Mesenchymal stem cell (in vitro differentiated cells and primary cell): ENCODE measurements at regions not wholly inside any gene's neighbourhood (a gene's known extent, or its start where the extent isn't known, plus 50 kb on each side); places are given as distances from the start of the nearest gene placed in this dataset.

Experiments
- DNase-seq: peaks from one replicate; pipeline ENCODE4 v3.0.0-alpha.2; 2013
- H2AFZ ChIP-seq: one replicate; pipeline ENCODE4 v1.6.1; 2013; ENCODE audit warnings: low read depth, mild to moderate bottlenecking, control low read depth, inconsistent platforms, low read length, moderate library complexity
- H2AK5ac ChIP-seq: 2 replicates; pipeline ENCODE4 v1.6.1; 2013; ENCODE audit warnings: low read length, moderate library complexity, mild to moderate bottlenecking, inconsistent platforms; ENCODE audit not compliant: severe bottlenecking
- H2BK120ac ChIP-seq: one replicate; pipeline ENCODE4 v1.6.1; 2013; ENCODE audit warnings: low read depth, mild to moderate bottlenecking, inconsistent platforms, low read length, moderate library complexity
- H2BK12ac ChIP-seq, 2 experiments: one replicate each; pipeline ENCODE4 v1.6.1; 2013; ENCODE audit warnings: inconsistent platforms in 2 of 2, low read length in 2 of 2, mild to moderate bottlenecking in 2 of 2, moderate library complexity in 2 of 2, control low read depth in 1 of 2
- H2BK15ac ChIP-seq: one replicate; pipeline ENCODE4 v1.6.1; 2013; ENCODE audit warnings: mild to moderate bottlenecking, low read depth, inconsistent platforms; ENCODE audit not compliant: poor library complexity, severe bottlenecking
- H2BK5ac ChIP-seq: 2 replicates; pipeline ENCODE4 v1.6.1; 2013; ENCODE audit warnings: low read depth, mild to moderate bottlenecking, low read length, control low read depth, inconsistent platforms; ENCODE audit not compliant: poor library complexity, severe bottlenecking
- H3K14ac ChIP-seq, 2 experiments: one replicate each; pipeline ENCODE4 v1.6.1; 2013; ENCODE audit warnings: inconsistent platforms in 2 of 2, low read length in 2 of 2, control low read depth in 1 of 2, mild to moderate bottlenecking in 1 of 2, moderate library complexity in 1 of 2
- H3K18ac ChIP-seq, 2 experiments: one replicate each; pipeline ENCODE4 v1.6.1; 2013; ENCODE audit warnings: inconsistent platforms in 2 of 2, low read length in 2 of 2, control low read depth in 1 of 2, low read depth in 1 of 2, mild to moderate bottlenecking in 1 of 2
- H3K23ac ChIP-seq, 2 experiments: one replicate each; pipeline ENCODE4 v1.6.1; 2013; ENCODE audit warnings: inconsistent platforms in 2 of 2, low read length in 2 of 2, mild to moderate bottlenecking in 2 of 2, moderate library complexity in 2 of 2, control low read depth in 1 of 2
- H3K27ac ChIP-seq: 2 replicates; pipeline ENCODE4 v1.5.1; 2013; ENCODE audit warnings: mild to moderate bottlenecking, moderate library complexity, low read length, control low read depth, inconsistent platforms; ENCODE audit not compliant: poor library complexity, severe bottlenecking
- H3K27me3 ChIP-seq, 2 experiments: 2 replicates each; pipeline versions ENCODE4 v1.6.1 to v1.7.0; 2013; ENCODE audit warnings: low read length in 2 of 2, mild to moderate bottlenecking in 2 of 2, moderate library complexity in 2 of 2, control low read depth in 1 of 2, inconsistent platforms in 1 of 2; ENCODE audit not compliant: control insufficient read depth in 1 of 2, insufficient read depth in 1 of 2
- H3K36me3 ChIP-seq, 2 experiments: 2 replicates each; pipeline versions ENCODE4 v1.6.1 to v1.7.0; 2013; ENCODE audit warnings: low read length in 2 of 2, control low read depth in 1 of 2, inconsistent platforms in 1 of 2, low read depth in 1 of 2, mild to moderate bottlenecking in 1 of 2; ENCODE audit not compliant: insufficient read depth in 2 of 2, control insufficient read depth in 1 of 2
- H3K4ac ChIP-seq, 2 experiments: one replicate each; pipeline ENCODE4 v1.6.1; 2013; ENCODE audit warnings: inconsistent platforms in 2 of 2, low read length in 2 of 2, mild to moderate bottlenecking in 2 of 2, moderate library complexity in 2 of 2, control low read depth in 1 of 2, low read depth in 1 of 2
- H3K4me1 ChIP-seq: 2 replicates; pipeline ENCODE4 v1.6.1; 2013; ENCODE audit warnings: low read depth, low read length, control low read depth; ENCODE audit not compliant: control insufficient read depth, insufficient read depth
- H3K4me2 ChIP-seq: 2 replicates; pipeline ENCODE4 v1.6.1; 2013; ENCODE audit warnings: low read length, mild to moderate bottlenecking, inconsistent platforms; ENCODE audit not compliant: poor library complexity, severe bottlenecking
- H3K4me3 ChIP-seq, 2 experiments: 2 replicates each; pipeline versions ENCODE4 v1.5.1 to v1.7.0; 2013; ENCODE audit warnings: low read length in 2 of 2, mild to moderate bottlenecking in 2 of 2, control low read depth in 1 of 2, low read depth in 1 of 2; ENCODE audit not compliant: insufficient read depth in 1 of 2
- H3K79me1 ChIP-seq: replicated peaks from 2 replicates; pipeline ENCODE4 v1.6.1; 2013; ENCODE audit warnings: mild to moderate bottlenecking, control low read depth, low read length, inconsistent platforms; ENCODE audit not compliant: poor library complexity, severe bottlenecking
- H3K9ac ChIP-seq: 2 replicates; pipeline ENCODE4 v1.7.0; 2013; ENCODE audit warnings: mild to moderate bottlenecking, low read length, moderate library complexity
- H3K9me3 ChIP-seq: 2 replicates; pipeline ENCODE4 v1.7.0; 2013; ENCODE audit warnings: mild to moderate bottlenecking, low read length; ENCODE audit not compliant: control insufficient read depth
- H4K8ac ChIP-seq: one replicate; pipeline ENCODE4 v1.6.1; 2013; ENCODE audit warnings: inconsistent platforms, mild to moderate bottlenecking, low read length, moderate library complexity
- H4K91ac ChIP-seq: one replicate; pipeline ENCODE4 v1.6.1; 2013; ENCODE audit warnings: mild to moderate bottlenecking, low read length, inconsistent platforms
- WGBS: methylation state at CpG from one replicate; pipeline ENCODE4 v1.1.7; 2013; ENCODE audit warnings: mixed read lengths; 5-methylcytosine and 5-hydroxymethylcytosine counted together

- Histone ChIP-seq H3K18ac (no peak overlapping the region), H3K14ac (no peak overlapping the region), H3K4me3 (no peak overlapping the region), H3K9me3 (no peaks in the 10 kb centered on the region), H3K4ac (no peak overlapping the region), H3K4me2 (no peak overlapping the region), H3K79me1 (no peaks in the 10 kb centered on the region), H2AK5ac (no peak overlapping the region), H2BK15ac (no peak overlapping the region), H2AFZ (no peak overlapping the region), H3K36me3 (no peaks in the 10 kb centered on the region), H3K27ac (no peak overlapping the region), H4K8ac (no peak overlapping the region), H3K27me3 (no peaks in the 10 kb centered on the region), H2BK12ac (no peak overlapping the region), H3K23ac (no peak overlapping the region), H4K91ac (no peak overlapping the region), H3K9ac (no peak overlapping the region), H3K4me1 (no peaks in the 10 kb centered on the region), H2BK5ac (no peak overlapping the region), H2BK120ac (no peak overlapping the region)
- no peak for DNase-seq
- WGBS = no CpG with 5 or more reads among the region's 1 CpG
These were observed 200.5 kb upstream of the PHACTR1 start for GRCh38 chr6:12516070-12516469.

DNA sequence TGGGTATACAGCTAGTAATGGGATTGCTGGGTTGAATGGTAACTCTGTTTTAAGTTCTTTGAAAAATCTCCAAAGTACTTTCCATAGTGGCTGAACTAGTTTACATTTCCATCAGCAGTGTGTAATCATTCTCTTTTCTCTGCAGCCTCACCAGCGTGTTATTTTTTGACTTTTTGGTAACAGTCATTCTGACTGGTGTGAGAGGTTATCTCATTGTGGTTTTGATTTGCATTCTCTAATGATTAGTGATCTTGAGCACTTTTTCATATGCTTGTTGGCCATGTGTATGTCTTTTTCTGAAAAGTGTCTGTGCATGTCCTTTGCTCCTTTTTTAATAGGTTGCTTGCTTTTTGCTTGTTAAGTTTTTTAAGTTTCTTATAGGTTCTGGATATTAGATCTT is 194.2 kb upstream of the PHACTR1 start:
- no peak overlapping the region for H3K23ac ChIP-seq
- no peak overlapping the region for H4K91ac ChIP-seq
- no peak overlapping the region for H3K27ac ChIP-seq
- no peak overlapping the region for H3K14ac ChIP-seq
- H3K27me3 ChIP-seq = no peaks in the 10 kb centered on the region
- H3K4me1 ChIP-seq = no peaks in the 10 kb centered on the region
- no peak overlapping the region for H2BK12ac ChIP-seq
- no peak overlapping the region for H3K4me3 ChIP-seq
- H4K8ac ChIP-seq = no peak overlapping the region
- no peak overlapping the region for H3K9ac ChIP-seq
- no peak overlapping the region for H2AK5ac ChIP-seq
- H3K4ac ChIP-seq = no peak overlapping the region
- no peaks in the 10 kb centered on the region for H3K79me1 ChIP-seq
- no peak overlapping the region for H2AFZ ChIP-seq
- no peak overlapping the region for H2BK120ac ChIP-seq
- H3K18ac ChIP-seq = no peak overlapping the region
- H3K36me3 ChIP-seq = no peaks in the 10 kb centered on the region
- H3K4me2 ChIP-seq = no peak overlapping the region
- H2BK5ac ChIP-seq = no peak overlapping the region
- 11% methylated on average over 1 of the region's 1 CpG for WGBS
- DNase-seq = peak; percentile 51
- no peak overlapping the region for H2BK15ac ChIP-seq
- H3K9me3 ChIP-seq = peaks cover 7% of the 10 kb centered on the region

GRCh38 chr6:12523726-12524125 is 192.8 kb upstream of the PHACTR1 start:
- no peak overlapping the region for H2BK120ac ChIP-seq
- peaks cover 7% of the 10 kb centered on the region for H3K9me3 ChIP-seq
- no peak overlapping the region for H3K9ac ChIP-seq
- no peak overlapping the region for H3K27ac ChIP-seq
- H4K91ac ChIP-seq = no peak overlapping the region
- no peak overlapping the region for H3K14ac ChIP-seq
- no peak overlapping the region for H2BK12ac ChIP-seq
- H3K4me1 ChIP-seq = no peaks in the 10 kb centered on the region
- no peak overlapping the region for H3K18ac ChIP-seq
- no peaks in the 10 kb centered on the region for H3K36me3 ChIP-seq
- H3K23ac ChIP-seq = no peak overlapping the region
- H2BK5ac ChIP-seq = no peak overlapping the region
- H3K79me1 ChIP-seq = no peaks in the 10 kb centered on the region
- no peak overlapping the region for H3K4me2 ChIP-seq
- H4K8ac ChIP-seq = no peak overlapping the region
- 100% methylated on average over 1 of the region's 1 CpG for whole genome bisulfite sequencing
- H2AK5ac ChIP-seq = no peak overlapping the region
- no peak overlapping the region for H3K4ac ChIP-seq
- H2BK15ac ChIP-seq = no peak overlapping the region
- no peak overlapping the region for H2AFZ ChIP-seq
- no peak overlapping the region for H3K4me3 ChIP-seq
- no peaks in the 10 kb centered on the region for H3K27me3 ChIP-seq
- no peak for DNase-seq

GRCh38 chr6:12525276-12525675 is 191.3 kb upstream of the PHACTR1 start:
- Histone ChIP-seq H3K79me1 (no peaks in the 10 kb centered on the region), H2BK120ac (no peak overlapping the region), H3K18ac (no peak overlapping the region), H3K4me3 (no peak overlapping the region), H2BK5ac (no peak overlapping the region), H3K9me3 (peaks cover 7% of the 10 kb centered on the region), H3K4me2 (no peak overlapping the region), H3K36me3 (no peaks in the 10 kb centered on the region), H3K27me3 (no peaks in the 10 kb centered on the region), H3K23ac (no peak overlapping the region), H3K9ac (no peak overlapping the region), H3K27ac (no peak overlapping the region), H2AFZ (no peak overlapping the region), H4K8ac (no peak overlapping the region), H3K14ac (no peak overlapping the region), H4K91ac (no peak overlapping the region), H2BK12ac (no peak overlapping the region), H2BK15ac (no peak overlapping the region), H3K4me1 (no peaks in the 10 kb centered on the region), H2AK5ac (no peak overlapping the region), H3K4ac (no peak overlapping the region)
- 80% methylated on average over 2 of the region's 3 CpGs for WGBS
- no peak for DNase-seq
